GM12892 (cell line): ENCODE measurements at regions not wholly inside any gene's neighbourhood (a gene's known extent, or its start where the extent isn't known, plus 50 kb on each side); places are given as distances from the start of the nearest gene placed in this dataset.

Experiments
- POLR2A ChIP-seq: IDR thresholded peaks from 2 replicates; pipeline ENCODE4 v1.6.1; 2011; ENCODE audit warnings: low read depth, low read length, control low read depth
- POLR2AphosphoS5 ChIP-seq: IDR thresholded peaks from 2 replicates; pipeline ENCODE4 v1.6.1; 2011; ENCODE audit warnings: low read depth, low read length, control low read depth
- TAF1 ChIP-seq: IDR thresholded peaks from 2 replicates; pipeline ENCODE4 v1.6.1; 2011; ENCODE audit warnings: low read depth, mild to moderate bottlenecking, control low read depth, low read length, borderline replicate concordance

DNA sequence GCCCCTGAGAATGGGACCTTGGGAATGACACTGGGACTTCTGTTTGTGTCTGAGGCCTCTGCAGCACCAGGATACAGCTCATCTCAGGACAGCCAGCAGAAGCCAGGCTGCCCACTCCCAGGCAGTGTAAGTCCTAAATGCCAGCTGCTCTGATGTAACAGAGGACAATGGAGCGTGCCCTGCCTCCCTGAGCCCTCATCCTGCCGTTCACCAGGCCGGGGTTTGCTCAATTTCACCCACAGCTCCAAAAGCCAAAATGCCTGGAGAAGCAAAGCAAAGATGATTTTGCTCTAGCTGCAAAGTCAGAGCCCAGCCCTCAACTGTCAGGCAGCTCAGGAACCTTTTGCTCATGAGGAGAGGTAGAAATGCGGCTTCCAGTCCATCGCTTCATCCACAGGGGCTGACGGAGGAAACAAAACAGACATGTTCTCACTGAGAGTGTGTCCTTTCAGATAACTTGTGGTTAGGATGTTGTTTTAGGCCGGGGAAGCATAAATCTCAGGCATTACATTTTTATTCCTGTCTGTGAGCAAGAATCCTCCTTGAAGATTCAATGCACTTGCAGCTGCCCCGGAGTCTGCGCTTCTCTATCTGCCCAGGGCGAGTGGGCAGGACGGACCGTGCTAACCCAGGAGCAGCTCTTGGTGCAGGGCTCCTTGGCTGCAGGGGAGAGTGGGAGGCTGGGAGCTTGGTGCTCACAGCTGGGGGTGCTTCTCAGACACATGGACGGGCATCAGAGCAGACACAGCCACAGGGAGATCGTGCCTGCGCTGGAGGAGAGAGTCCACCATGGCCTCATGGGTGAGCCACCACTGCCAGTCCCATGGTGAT is 83.2 kb upstream of the CHST15 start:
- TF ChIP-seq POLR2A, result no peak
- TF ChIP-seq POLR2AphosphoS5, result no peak
- no peak for TF ChIP-seq TAF1
